ENCODE measurements at regions not wholly inside any gene's neighbourhood (a gene's known extent, or its start where the extent isn't known, plus 50 kb on each side); places are given as distances from the start of the nearest gene placed in this dataset.

- no peak overlapping the region for H3K27ac ChIP-seq
- H3K9me3 ChIP-seq = no peaks in the 10 kb centered on the region
- DNase-seq = no peak
- no peaks in the 10 kb centered on the region for H3K36me3 ChIP-seq
- peaks cover 13% of the 10 kb centered on the region for H3K4me1 ChIP-seq
- no peak for ATAC-seq
- H3K4me3 ChIP-seq = no peak overlapping the region
- no peaks in the 10 kb centered on the region for H3K27me3 ChIP-seq
- TF ChIP-seq, protein P1, sequence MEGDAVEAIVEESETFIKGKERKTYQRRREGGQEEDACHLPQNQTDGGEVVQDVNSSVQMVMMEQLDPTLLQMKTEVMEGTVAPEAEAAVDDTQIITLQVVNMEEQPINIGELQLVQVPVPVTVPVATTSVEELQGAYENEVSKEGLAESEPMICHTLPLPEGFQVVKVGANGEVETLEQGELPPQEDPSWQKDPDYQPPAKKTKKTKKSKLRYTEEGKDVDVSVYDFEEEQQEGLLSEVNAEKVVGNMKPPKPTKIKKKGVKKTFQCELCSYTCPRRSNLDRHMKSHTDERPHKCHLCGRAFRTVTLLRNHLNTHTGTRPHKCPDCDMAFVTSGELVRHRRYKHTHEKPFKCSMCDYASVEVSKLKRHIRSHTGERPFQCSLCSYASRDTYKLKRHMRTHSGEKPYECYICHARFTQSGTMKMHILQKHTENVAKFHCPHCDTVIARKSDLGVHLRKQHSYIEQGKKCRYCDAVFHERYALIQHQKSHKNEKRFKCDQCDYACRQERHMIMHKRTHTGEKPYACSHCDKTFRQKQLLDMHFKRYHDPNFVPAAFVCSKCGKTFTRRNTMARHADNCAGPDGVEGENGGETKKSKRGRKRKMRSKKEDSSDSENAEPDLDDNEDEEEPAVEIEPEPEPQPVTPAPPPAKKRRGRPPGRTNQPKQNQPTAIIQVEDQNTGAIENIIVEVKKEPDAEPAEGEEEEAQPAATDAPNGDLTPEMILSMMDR (IDR thresholded peaks at IDR 0.05) = no peak
- intact Hi-C loops (cut with DNase I) = no loop called here
Measured at GRCh38 chr3:78495301-78495700, 1272.5 kb downstream of the ROBO1 start.

- no peak overlapping the region for H3K27ac ChIP-seq
- no peak for DNase-seq
- no peaks in the 10 kb centered on the region for H3K27me3 ChIP-seq
- intact Hi-C loops (cut with DNase I) = no loop called here
- TF ChIP-seq, protein P1 (IDR thresholded peaks at IDR 0.05) = no peak
- H3K9me3 ChIP-seq = no peaks in the 10 kb centered on the region
- no peak for ATAC-seq
- H3K36me3 ChIP-seq = no peaks in the 10 kb centered on the region
- peaks cover 13% of the 10 kb centered on the region for H3K4me1 ChIP-seq
- H3K4me3 ChIP-seq = no peak overlapping the region
Measured at GRCh38 chr3:78496501-78496900, 1271.3 kb downstream of the ROBO1 start.

- intact Hi-C loops (cut with DNase I) = no loop called here
- TF ChIP-seq, protein P1 (IDR thresholded peaks at IDR 0.05) = no peak
- H3K4me1 ChIP-seq = peaks cover 13% of the 10 kb centered on the region
- H3K9me3 ChIP-seq = no peaks in the 10 kb centered on the region
- H3K27ac ChIP-seq = no peak overlapping the region
- H3K4me3 ChIP-seq = no peak overlapping the region
- DNase-seq (no peak), ATAC-seq (peak; percentile 84)
- no peaks in the 10 kb centered on the region for H3K36me3 ChIP-seq
- H3K27me3 ChIP-seq = no peaks in the 10 kb centered on the region
Measured at GRCh38 chr3:78497021-78497420, 1270.8 kb downstream of the ROBO1 start.

GRCh38 chr3:78497767-78498166 lies 1270.0 kb downstream of the ROBO1 start:
- Histone ChIP-seq H3K4me1 (peaks cover 13% of the 10 kb centered on the region), H3K4me3 (no peak overlapping the region), H3K27ac (no peak overlapping the region), H3K36me3 (no peaks in the 10 kb centered on the region), H3K27me3 (no peaks in the 10 kb centered on the region), H3K9me3 (no peaks in the 10 kb centered on the region)
- ATAC-seq (no peak), DNase-seq (no peak)
- TF ChIP-seq, protein P1 (IDR thresholded peaks at IDR 0.05) = peak; percentile 6
- intact Hi-C loops (cut with DNase I) = no loop called here

DNA sequence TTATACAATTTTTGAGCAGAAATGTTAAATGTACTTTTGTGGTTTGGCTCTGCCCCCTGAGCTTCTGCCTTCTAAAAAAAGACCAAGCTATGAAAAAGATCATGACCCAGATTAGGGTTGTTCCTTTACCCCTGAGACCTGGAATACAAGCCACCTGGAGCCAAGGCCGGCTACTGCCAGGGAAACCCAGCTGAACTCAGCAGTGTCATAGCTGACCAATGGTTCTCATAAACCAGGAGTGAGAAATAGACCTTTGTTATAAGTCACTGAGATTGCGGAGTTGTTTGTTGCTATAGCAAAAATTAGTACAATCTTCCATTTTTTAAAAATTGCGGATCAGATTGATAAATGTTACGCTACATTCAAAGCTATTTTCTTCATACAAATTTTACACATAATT lies 1261.7 kb downstream of the ROBO1 start:
- no peak overlapping the region for H3K27ac ChIP-seq
- TF ChIP-seq, protein P1 (IDR thresholded peaks at IDR 0.05) = no peak
- intact Hi-C loops (cut with DNase I) = no loop called here
- peaks cover 7% of the 10 kb centered on the region for H3K4me1 ChIP-seq
- no peak overlapping the region for H3K4me3 ChIP-seq
- no peaks in the 10 kb centered on the region for H3K36me3 ChIP-seq
- H3K9me3 ChIP-seq = no peaks in the 10 kb centered on the region
- H3K27me3 ChIP-seq = no peaks in the 10 kb centered on the region
- no peak for DNase-seq
- no peak for ATAC-seq

- intact Hi-C loops (cut with DNase I) = no loop called here
- DNase-seq (no peak), ATAC-seq (no peak)
- Histone ChIP-seq H3K27me3 (no peaks in the 10 kb centered on the region), H3K36me3 (no peaks in the 10 kb centered on the region), H3K4me1 (peaks cover 7% of the 10 kb centered on the region), H3K4me3 (no peak overlapping the region), H3K27ac (no peak overlapping the region), H3K9me3 (no peaks in the 10 kb centered on the region)
- TF ChIP-seq, protein P1 (IDR thresholded peaks at IDR 0.05) = no peak
Measured at GRCh38 chr3:78506581-78507195, 1261.1 kb downstream of the ROBO1 start.

Measured in upper lobe of right lung (tissue), 1 donor.